SK-N-SH (cell line): ENCODE measurements at regions not wholly inside any gene's neighbourhood (a gene's known extent, or its start where the extent isn't known, plus 50 kb on each side); places are given as distances from the start of the nearest gene placed in this dataset.

Source experiments
- CTCF ChIA-PET: fragments of 300-600, 350-600 bp; formaldehyde crosslinking; extraction: SDS; loops from one replicate; lab custom pipeline; 2021; lab: Yijun Ruan, JAX
- POLR2A ChIA-PET: fragments of 350-600 bp; sonication (Branson Sonifier 250); formaldehyde crosslinking; extraction: SDS; loops from one replicate; lab custom pipeline; 2020; ENCODE audit warnings: antibody characterized with exemption, inconsistent platforms; lab: Yijun Ruan, JAX
- DNase-seq: peaks from one replicate; pipeline ENCODE4 v3.0.0; 2012
- H2AFZ ChIP-seq: fragments of 200-600 bp; sonication (generic); 2 replicates; pipeline ENCODE4 v1.8.1; 2016; ENCODE audit warnings: antibody characterized with exemption, mild to moderate bottlenecking, low read depth
- H3F3A ChIP-seq: fragments of 200-600 bp; sonication (generic); replicated peaks from 2 replicates; pipeline ENCODE3; 2016; ENCODE audit warnings: antibody characterized with exemption, mild to moderate bottlenecking; ENCODE audit not compliant: insufficient read depth
- H3K27ac ChIP-seq, 2 experiments: fragments of 200-500 bp in 1 of 2; fragments of 200-600 bp in 1 of 2; sonication (Bioruptor generic) in 1 of 2; sonication (generic), shearing (Covaris generic) in 1 of 2; 2 replicates each; pipeline versions ENCODE4 v1.5.1 to v1.6.1; 2014 to 2016; ENCODE audit warnings: low read depth in 2 of 2, inconsistent platforms in 1 of 2, low read length in 1 of 2, mild to moderate bottlenecking in 1 of 2, mixed read lengths in 1 of 2
- H3K27me3 ChIP-seq: fragments of 200-600 bp; sonication (generic), shearing (Covaris generic); 2 replicates; pipeline ENCODE4 v1.6.1; 2016; ENCODE audit warnings: mixed run types; ENCODE audit not compliant: insufficient read depth
- H3K36me3 ChIP-seq, 2 experiments: fragments of 200-500 bp in 1 of 2; fragments of 200-600 bp in 1 of 2; sonication (Bioruptor generic) in 1 of 2; sonication (generic) in 1 of 2; replicated peaks in 1 of 2; 2 replicates each; pipeline versions ENCODE3 to v1.5.1; 2014 to 2016; ENCODE audit warnings: low read length in 1 of 2, mild to moderate bottlenecking in 1 of 2; ENCODE audit not compliant: insufficient read depth in 2 of 2, control insufficient read depth in 1 of 2
- H3K4me1 ChIP-seq, 2 experiments: fragments of 200-500 bp in 1 of 2; fragments of 200-600 bp in 1 of 2; sonication (Bioruptor generic) in 1 of 2; sonication (generic), shearing (Covaris generic) in 1 of 2; 2 replicates each; pipeline versions ENCODE4 v1.5.1 to v1.6.1; 2014 to 2016; ENCODE audit warnings: low read depth in 1 of 2, low read length in 1 of 2, mixed run types in 1 of 2; ENCODE audit not compliant: insufficient read depth in 2 of 2, control insufficient read depth in 1 of 2
- H3K4me2 ChIP-seq: fragments of 200-600 bp; sonication (generic), shearing (Covaris generic); 2 replicates; pipeline ENCODE4 v1.6.1; 2017; ENCODE audit warnings: mixed run types
- H3K4me3 ChIP-seq, 2 experiments: fragments of 200-500 bp in 1 of 2; fragments of 200-600 bp in 1 of 2; sonication (Bioruptor generic) in 1 of 2; sonication (generic), shearing (Covaris generic) in 1 of 2; 2 replicates each; pipeline versions ENCODE4 v1.5.1 to v1.8.1; 2014 to 2016; ENCODE audit warnings: low read depth in 2 of 2, inconsistent platforms in 1 of 2, low read length in 1 of 2, mild to moderate bottlenecking in 1 of 2, mixed read lengths in 1 of 2, moderate library complexity in 1 of 2
- H3K79me2 ChIP-seq: fragments of 200-600 bp; sonication (generic); 2 replicates; pipeline ENCODE4 v1.8.1; 2017; ENCODE audit warnings: mild to moderate bottlenecking; ENCODE audit not compliant: insufficient read depth
- H3K9ac ChIP-seq: fragments of 200-600 bp; sonication (generic); 2 replicates; pipeline ENCODE4 v1.6.1; 2017; ENCODE audit warnings: mixed run types
- H3K9me2 ChIP-seq: fragments of 200-600 bp; sonication (generic); 2 replicates; pipeline ENCODE4 v1.6.1; 2017; ENCODE audit warnings: mixed run types
- H3K9me3 ChIP-seq: fragments of 200-600 bp; sonication (generic); 2 replicates; pipeline ENCODE4 v1.6.1; 2017; ENCODE audit warnings: mixed run types, mild to moderate bottlenecking, moderate library complexity
- H4K20me1 ChIP-seq: fragments of 200-600 bp; sonication (generic); 2 replicates; pipeline ENCODE4 v1.6.1; 2017; ENCODE audit warnings: mild to moderate bottlenecking, mixed run types; ENCODE audit not compliant: insufficient read depth
- ELF1 ChIP-seq: IDR thresholded peaks from 2 replicates; pipeline ENCODE4 v1.4.0; 2012
- FOSL2 ChIP-seq: IDR thresholded peaks from 2 replicates; pipeline ENCODE4 v1.4.0; 2012; ENCODE audit warnings: low read depth, mild to moderate bottlenecking, moderate library complexity, borderline replicate concordance
- FOXM1 ChIP-seq: IDR thresholded peaks from 2 replicates; pipeline ENCODE4 v1.4.0; 2012; ENCODE audit warnings: low read depth, mild to moderate bottlenecking
- GABPA ChIP-seq: IDR thresholded peaks from 2 replicates; pipeline ENCODE4 v1.4.0; 2012; ENCODE audit warnings: low read depth, mild to moderate bottlenecking
- GATA2 ChIP-seq: sonication (generic); formaldehyde crosslinking; IDR thresholded peaks from 2 replicates; pipeline ENCODE4 v1.5.0; 2020; ENCODE audit warnings: mild to moderate bottlenecking, missing genetic modification reagents
- NFIC ChIP-seq: IDR thresholded peaks from 2 replicates; pipeline ENCODE4 v1.4.0; 2012; ENCODE audit warnings: borderline replicate concordance
- NRF1 ChIP-seq: IDR thresholded peaks from 2 replicates; pipeline ENCODE4 v1.6.1; 2012; ENCODE audit warnings: low read depth, mild to moderate bottlenecking, low read length
- REST ChIP-seq: IDR thresholded peaks from 2 replicates; pipeline ENCODE4 v1.6.1; 2012; ENCODE audit warnings: mild to moderate bottlenecking, low read depth, low read length, moderate library complexity
- RXRA ChIP-seq: IDR thresholded peaks from 2 replicates; pipeline ENCODE4 v1.4.0; 2012; ENCODE audit warnings: low read depth, mild to moderate bottlenecking, borderline replicate concordance
- SIN3A ChIP-seq: IDR thresholded peaks from 2 replicates; pipeline ENCODE4 v1.6.1; 2012; ENCODE audit warnings: low read depth, mild to moderate bottlenecking, low read length, moderate library complexity, borderline replicate concordance
- TAF1 ChIP-seq: IDR thresholded peaks from 2 replicates; pipeline ENCODE4 v1.6.1; 2012; ENCODE audit warnings: low read depth, mild to moderate bottlenecking, low read length, moderate library complexity, borderline replicate concordance
- TCF12 ChIP-seq: IDR thresholded peaks from 2 replicates; pipeline ENCODE4 v1.4.0; 2012
- YY1 ChIP-seq: IDR thresholded peaks from 2 replicates; pipeline ENCODE4 v1.4.0; 2012; ENCODE audit warnings: low read depth, mild to moderate bottlenecking
- WGBS: methylation state at CpG from one replicate; pipeline ENCODE4 v1.1.6; 2017; ENCODE audit warnings: low lambda C conversion rate; 5-methylcytosine and 5-hydroxymethylcytosine counted together
- TF ChIP-seq, protein P1 (sequence below): IDR thresholded peaks from 2 replicates; pipeline ENCODE4 v1.4.0; 2012; ENCODE audit warnings: low read depth

GRCh38 chr17:73933871-73934270 lies 269.6 kb upstream of the RPL38 start:
- DNase-seq, result no peak
- TF ChIP-seq ELF1, result no peak
- no peak for TF ChIP-seq RXRA
- TF ChIP-seq SIN3A, result no peak
- no peak for TF ChIP-seq REST
- TF ChIP-seq GABPA, result no peak
- TF ChIP-seq YY1, result no peak
- no peak for TF ChIP-seq GATA2 (CRISPR knock-in tag)
- TF ChIP-seq FOXM1, result no peak
- no peak for TF ChIP-seq NFIC
- no peak for TF ChIP-seq TCF12
- CTCF ChIA-PET, result no interaction called here

DNA sequence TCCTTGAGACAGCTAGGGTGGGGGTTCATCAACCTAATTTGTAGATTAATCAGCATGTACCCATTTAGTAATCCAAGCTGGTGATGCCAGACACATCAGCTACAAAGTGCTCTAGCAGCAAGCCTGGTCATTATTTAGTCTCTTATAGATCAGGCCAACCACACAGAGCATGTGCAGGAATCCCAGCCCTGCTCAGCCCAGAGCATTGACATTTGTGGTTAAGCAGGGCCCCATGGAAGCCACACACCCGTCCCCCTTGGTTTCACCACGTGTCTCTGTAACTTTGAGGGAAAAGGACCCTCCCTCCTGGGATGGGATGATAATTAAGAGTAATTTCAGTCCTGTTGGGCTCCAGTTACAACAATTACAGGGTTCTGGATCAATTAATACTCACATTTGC lies 268.8 kb upstream of the RPL38 start:
- WGBS, result 0% methylated on average over 2 of the region's 2 CpGs

More at GRCh38 chr17:73933871-73934270, 269.6 kb upstream of the RPL38 start:
- no peak overlapping the region for H2AFZ ChIP-seq
- H4K20me1 ChIP-seq, result no peaks in the 10 kb centered on the region
- H3K9me2 ChIP-seq, result no peaks in the 10 kb centered on the region
- no peaks in the 10 kb centered on the region; the same call in 1 of the 2 replicates for H3K9me3 ChIP-seq
- H3K4me1 ChIP-seq, result peaks cover 0 to 5% of the 10 kb centered on the region in 2 experiments; a peak in 1 of 4 replicates
- no peak overlapping the region for H3K27ac ChIP-seq
- POLR2A ChIA-PET, result no interaction called here
- H3K36me3 ChIP-seq, result no peaks in the 10 kb centered on the region
- no peaks in the 10 kb centered on the region for H3K79me2 ChIP-seq
- H3F3A ChIP-seq, result no peaks in the 10 kb centered on the region
- no peak overlapping the region for H3K4me2 ChIP-seq
- H3K9ac ChIP-seq, result no peak overlapping the region
- H3K4me3 ChIP-seq, result no peak overlapping the region
- no peaks in the 10 kb centered on the region for H3K27me3 ChIP-seq

More for the DNA sequence above, 268.8 kb upstream of the RPL38 start:
- Histone ChIP-seq H3K4me2 (no peak overlapping the region), H3K27me3 (no peaks in the 10 kb centered on the region), H3K9ac (no peak overlapping the region), H3K79me2 (no peaks in the 10 kb centered on the region), H3F3A (no peaks in the 10 kb centered on the region), H2AFZ (no peak overlapping the region), H3K36me3 (no peaks in the 10 kb centered on the region), H4K20me1 (no peaks in the 10 kb centered on the region), H3K4me3 (no peak overlapping the region), H3K9me2 (no peaks in the 10 kb centered on the region), H3K9me3 (no peaks in the 10 kb centered on the region; the same call in 1 of the 2 replicates), H3K27ac (no peak overlapping the region), H3K4me1 (peaks cover 0 to 5% of the 10 kb centered on the region in 2 experiments; a peak in 1 of 4 replicates)
- DNase-seq, result no peak
- no peak for TF ChIP-seq TAF1
- TF ChIP-seq NRF1, result no peak
- TF ChIP-seq FOSL2, result no peak
- TF ChIP-seq, protein P1, sequence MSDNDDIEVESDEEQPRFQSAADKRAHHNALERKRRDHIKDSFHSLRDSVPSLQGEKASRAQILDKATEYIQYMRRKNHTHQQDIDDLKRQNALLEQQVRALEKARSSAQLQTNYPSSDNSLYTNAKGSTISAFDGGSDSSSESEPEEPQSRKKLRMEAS, result no peak
- TF ChIP-seq SIN3A, result no peak
- POLR2A ChIA-PET, result no interaction called here
- CTCF ChIA-PET, result interaction anchor here (1.1 to 1.3 kb wide), 2 partner anchors 16 to 18 kb away, joined by 3 to 4 read pairs; no protein-coding TSS in a partner anchor
